Vagina (tissue), 2 donors: ENCODE measurements at regions not wholly inside any gene's neighbourhood (a gene's known extent, or its start where the extent isn't known, plus 50 kb on each side); places are given as distances from the start of the nearest gene placed in this dataset.

Experiments used
- DNase-seq, 2 donors: peaks; one replicate each; pipeline ENCODE4 v3.0.0-alpha.2; 2017; ENCODE audit errors: extremely low spot score in 2 of 2
- H3K27ac ChIP-seq: fragments of 200-600 bp; sonication (generic); one replicate; pipeline ENCODE4 v1.5.1; 2019
- H3K27me3 ChIP-seq: fragments of 200-600 bp; sonication (generic); one replicate; pipeline ENCODE4 v1.5.1; 2019
- H3K36me3 ChIP-seq, 2 donors: fragments of 200-600 bp; sonication (generic); one replicate each; pipeline ENCODE4 v1.5.1; 2017 to 2019
- H3K4me1 ChIP-seq: fragments of 200-600 bp; sonication (generic); one replicate; pipeline ENCODE4 v1.5.1; 2019
- H3K4me3 ChIP-seq, 2 donors: fragments of 200-600 bp; sonication (generic); 1 replicate in 1 of 2; 2 replicates in 1 of 2; pipeline ENCODE4 v1.5.1; 2016 to 2019
- H3K9me3 ChIP-seq: fragments of 200-600 bp; sonication (generic); one replicate; pipeline ENCODE4 v1.5.1; 2019
- POLR2A ChIP-seq, 2 donors: fragments of 450-650 bp; IDR thresholded peaks; one replicate each; pipeline ENCODE4 v1.6.1; 2017; ENCODE audit warnings: antibody characterized with exemption in 2 of 2, mild to moderate bottlenecking in 2 of 2, moderate library complexity in 2 of 2
- POLR2AphosphoS5 ChIP-seq, 2 donors: sonication (generic); formaldehyde crosslinking; IDR thresholded peaks; one replicate each; pipeline ENCODE4 v1.9.0; 2017; ENCODE audit warnings: antibody characterized with exemption in 2 of 2, mild to moderate bottlenecking in 2 of 2, low read depth in 1 of 2; ENCODE audit not compliant: insufficient read depth in 1 of 2
- intact Hi-C: fragments of 100-400 bp; cut with DNase I; formaldehyde crosslinking; loops from one replicate; pipeline ENCODE4 v1.15.1; 2023
- TF ChIP-seq, protein P1 (sequence below), 3 experiments: fragments of 450-650 bp in 2 of 3; fragments of 200-600 bp in 1 of 3; sonication (generic) in 1 of 3; IDR thresholded peaks; one replicate each; pipeline ENCODE4 v1.5.1; 2017 to 2019; ENCODE audit warnings: antibody characterized with exemption in 3 of 3, mild to moderate bottlenecking in 2 of 3, moderate library complexity in 2 of 3

DNA sequence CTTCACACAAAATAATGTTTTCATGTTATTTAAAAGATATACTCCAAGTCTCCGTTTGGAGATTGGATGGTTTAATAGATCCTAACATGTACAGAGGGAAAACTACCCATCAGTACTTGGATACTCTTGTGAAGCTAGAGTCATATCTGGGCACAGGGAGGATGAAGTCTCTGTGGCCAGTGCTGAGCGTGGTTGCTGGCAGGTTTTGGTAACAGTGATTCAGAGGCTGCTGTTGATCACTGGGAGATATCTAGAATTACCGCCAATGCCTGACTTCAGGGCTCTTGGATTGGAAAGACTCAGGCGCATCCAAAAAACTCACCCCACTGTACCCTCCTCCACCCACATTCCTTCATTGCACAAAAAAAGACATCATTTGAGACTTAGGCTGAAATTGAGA lies 107.2 kb upstream of the PGRMC2 start:
- no peak for TF ChIP-seq POLR2A (IDR thresholded peaks at IDR 0.05)
- TF ChIP-seq, protein P1, sequence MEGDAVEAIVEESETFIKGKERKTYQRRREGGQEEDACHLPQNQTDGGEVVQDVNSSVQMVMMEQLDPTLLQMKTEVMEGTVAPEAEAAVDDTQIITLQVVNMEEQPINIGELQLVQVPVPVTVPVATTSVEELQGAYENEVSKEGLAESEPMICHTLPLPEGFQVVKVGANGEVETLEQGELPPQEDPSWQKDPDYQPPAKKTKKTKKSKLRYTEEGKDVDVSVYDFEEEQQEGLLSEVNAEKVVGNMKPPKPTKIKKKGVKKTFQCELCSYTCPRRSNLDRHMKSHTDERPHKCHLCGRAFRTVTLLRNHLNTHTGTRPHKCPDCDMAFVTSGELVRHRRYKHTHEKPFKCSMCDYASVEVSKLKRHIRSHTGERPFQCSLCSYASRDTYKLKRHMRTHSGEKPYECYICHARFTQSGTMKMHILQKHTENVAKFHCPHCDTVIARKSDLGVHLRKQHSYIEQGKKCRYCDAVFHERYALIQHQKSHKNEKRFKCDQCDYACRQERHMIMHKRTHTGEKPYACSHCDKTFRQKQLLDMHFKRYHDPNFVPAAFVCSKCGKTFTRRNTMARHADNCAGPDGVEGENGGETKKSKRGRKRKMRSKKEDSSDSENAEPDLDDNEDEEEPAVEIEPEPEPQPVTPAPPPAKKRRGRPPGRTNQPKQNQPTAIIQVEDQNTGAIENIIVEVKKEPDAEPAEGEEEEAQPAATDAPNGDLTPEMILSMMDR (IDR thresholded peaks at IDR 0.05): no peak
- no peak for TF ChIP-seq POLR2AphosphoS5 (IDR thresholded peaks at IDR 0.05; ENCODE audit: insufficient read depth in 1 of 2, low read depth in 1 of 2)
- peak overlapping the region; percentile 74 for H3K27ac ChIP-seq
- no peaks in the 10 kb centered on the region for H3K36me3 ChIP-seq
- H3K9me3 ChIP-seq: no peaks in the 10 kb centered on the region
- no peaks in the 10 kb centered on the region for H3K27me3 ChIP-seq
- no peak for DNase-seq
- peaks cover 42% of the 10 kb centered on the region for H3K4me1 ChIP-seq
- H3K4me3 ChIP-seq: no peak overlapping the region
- intact Hi-C loops: loop anchor here (2.0 kb wide), 1 partner anchor 30 kb away; no protein-coding TSS in a partner anchor

DNA sequence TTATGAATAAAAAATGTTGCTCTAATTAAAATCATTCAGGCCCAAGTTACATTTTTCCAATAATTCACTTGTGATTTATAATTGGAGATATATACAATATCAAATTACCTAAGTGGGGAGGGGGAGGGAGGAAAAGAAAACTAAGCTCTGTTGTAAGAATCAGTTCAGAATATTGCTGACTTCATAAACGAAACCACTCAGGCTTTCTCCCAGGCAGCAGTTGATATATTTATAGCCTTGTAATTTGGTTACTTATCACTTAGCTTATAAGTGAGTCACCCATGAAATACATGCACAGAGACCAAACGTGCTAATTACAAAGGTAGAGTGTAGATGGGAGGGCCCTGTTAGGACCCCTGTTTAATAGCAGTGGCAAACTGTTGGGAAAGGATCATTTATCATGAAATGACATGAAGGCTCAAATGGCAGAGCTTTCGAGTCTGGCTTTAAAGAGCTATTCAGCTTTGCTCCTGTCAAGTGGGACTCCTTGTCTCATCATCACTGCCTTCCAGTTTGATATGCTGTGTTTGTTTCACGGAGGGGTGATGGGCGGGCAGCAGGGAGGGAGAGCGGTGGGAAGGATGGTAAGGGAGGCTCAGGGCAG lies 105.6 kb upstream of the PGRMC2 start:
- no peak for TF ChIP-seq POLR2A (IDR thresholded peaks at IDR 0.05)
- TF ChIP-seq, protein P1 (IDR thresholded peaks at IDR 0.05): no peak
- TF ChIP-seq POLR2AphosphoS5 (IDR thresholded peaks at IDR 0.05; ENCODE audit: insufficient read depth in 1 of 2, low read depth in 1 of 2): no peak
- Histone ChIP-seq H3K4me3 (no peak overlapping the region), H3K9me3 (no peaks in the 10 kb centered on the region), H3K4me1 (peaks cover 57% of the 10 kb centered on the region), H3K27me3 (no peaks in the 10 kb centered on the region), H3K27ac (peak overlapping the region; percentile 74), H3K36me3 (no peaks in the 10 kb centered on the region)
- DNase-seq: no peak
- intact Hi-C loops: no loop called here

DNA sequence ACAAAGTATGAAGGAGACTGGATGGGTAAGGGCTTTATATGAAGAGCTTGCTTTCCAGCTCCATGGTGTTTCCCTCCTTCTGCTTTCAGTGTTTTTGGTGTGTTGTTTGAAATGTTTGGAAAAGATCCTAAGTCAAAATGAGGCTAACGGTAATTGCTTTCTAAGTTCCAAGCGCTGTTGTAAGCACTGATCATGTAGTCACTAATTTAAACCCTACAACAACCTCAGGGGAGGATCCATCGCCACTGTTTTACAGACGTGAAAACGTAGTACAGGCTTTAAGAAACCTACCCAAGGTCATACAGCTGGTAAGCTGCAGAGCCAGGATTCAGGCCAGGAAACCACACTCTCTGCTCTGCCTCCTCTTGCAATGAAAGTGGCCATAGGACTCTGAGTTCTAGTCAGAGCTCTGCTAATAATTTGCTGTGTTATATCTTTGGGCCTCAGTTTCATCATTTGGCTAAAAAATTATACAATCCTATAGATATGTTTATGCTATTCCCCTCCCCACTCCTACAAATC lies 102.9 kb upstream of the PGRMC2 start:
- no peaks in the 10 kb centered on the region for H3K36me3 ChIP-seq
- H3K27me3 ChIP-seq: no peaks in the 10 kb centered on the region
- no peak for TF ChIP-seq POLR2AphosphoS5 (IDR thresholded peaks at IDR 0.05; ENCODE audit: insufficient read depth in 1 of 2, low read depth in 1 of 2)
- TF ChIP-seq, protein P1 (IDR thresholded peaks at IDR 0.05): no peak
- TF ChIP-seq POLR2A (IDR thresholded peaks at IDR 0.05): no peak
- peaks cover 81% of the 10 kb centered on the region for H3K4me1 ChIP-seq
- DNase-seq: no peak
- H3K4me3 ChIP-seq: no peak overlapping the region
- intact Hi-C loops: no loop called here
- no peaks in the 10 kb centered on the region for H3K9me3 ChIP-seq
- peak overlapping the region; percentile 75 for H3K27ac ChIP-seq

DNA sequence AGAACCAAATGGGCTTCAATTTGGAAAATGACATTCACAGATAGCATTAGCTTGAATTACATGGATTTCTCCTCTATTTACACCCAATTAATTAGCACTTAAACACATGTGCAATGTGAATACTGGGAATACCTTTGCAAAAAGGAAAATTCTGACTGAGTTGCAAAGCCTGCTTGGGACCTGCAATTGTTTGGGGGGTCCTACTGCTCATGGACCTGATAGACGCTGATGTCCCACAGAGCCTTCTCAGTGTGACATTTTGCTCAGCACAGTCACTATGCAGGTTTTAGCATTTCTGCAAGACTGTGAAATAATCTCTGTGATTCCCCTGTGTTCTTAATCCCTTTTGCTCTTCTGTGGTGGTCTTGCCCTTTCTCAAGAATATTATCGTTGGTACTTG lies 101.2 kb upstream of the PGRMC2 start:
- H3K27ac ChIP-seq: peak overlapping the region; percentile 80
- TF ChIP-seq, protein P1 (IDR thresholded peaks at IDR 0.05): no peak
- no peaks in the 10 kb centered on the region for H3K36me3 ChIP-seq
- no peaks in the 10 kb centered on the region for H3K9me3 ChIP-seq
- DNase-seq: no peak
- intact Hi-C loops: loop anchor here (10.0 kb wide), 2 partner anchors 104 to 166 kb away; partner anchors contain the start of gene PGRMC2
- H3K4me3 ChIP-seq: no peak overlapping the region
- peaks cover 84% of the 10 kb centered on the region for H3K4me1 ChIP-seq
- H3K27me3 ChIP-seq: no peaks in the 10 kb centered on the region

DNA sequence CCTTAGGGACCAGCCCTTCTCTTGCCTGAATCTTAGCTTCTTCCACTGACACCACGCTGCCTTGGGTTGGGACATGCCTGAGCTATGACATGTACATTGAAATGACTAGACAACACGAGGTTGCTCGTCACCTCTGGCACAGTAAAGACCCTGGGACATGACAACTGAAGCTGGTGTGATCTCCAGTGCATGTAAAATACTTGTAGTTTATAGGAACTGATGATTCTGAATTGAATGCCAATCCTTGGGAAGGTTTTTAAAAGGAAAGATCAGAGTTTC lies 100.7 kb upstream of the PGRMC2 start:
- Histone ChIP-seq H3K27me3 (no peaks in the 10 kb centered on the region), H3K36me3 (no peaks in the 10 kb centered on the region), H3K4me1 (peaks cover 84% of the 10 kb centered on the region), H3K4me3 (no peak overlapping the region), H3K27ac (peak overlapping the region; percentile 80), H3K9me3 (no peaks in the 10 kb centered on the region)
- intact Hi-C loops: loop anchor here (10.0 kb wide), 2 partner anchors 103 to 167 kb away; partner anchors contain the start of gene PGRMC2
- DNase-seq: no peak
- TF ChIP-seq POLR2A (IDR thresholded peaks at IDR 0.05) (no peak), POLR2AphosphoS5 (IDR thresholded peaks at IDR 0.05; ENCODE audit: insufficient read depth in 1 of 2, low read depth in 1 of 2) (no peak)
- TF ChIP-seq, protein P1 (IDR thresholded peaks at IDR 0.05): no peak
